ENCODE measurements at regions not wholly inside any gene's neighbourhood (a gene's known extent, or its start where the extent isn't known, plus 50 kb on each side); places are given as distances from the start of the nearest gene placed in this dataset.

GRCh38 chr14:58944968-58945356 is 243.5 kb upstream of the DAAM1 start:
- Histone ChIP-seq H3K27ac (ENCODE audit: low read depth, low read length) (no peak overlapping the region), H3K79me2 (ENCODE audit: control insufficient read depth in 1 of 2, insufficient read depth in 2 of 2, low read length in 2 of 2) (no peaks in the 10 kb centered on the region), H3K9me3 (ENCODE audit: insufficient read depth in 2 of 2, low read depth in 1 of 2, low read length in 1 of 2) (no peaks in the 10 kb centered on the region), H3K23me2 (ENCODE audit: low read depth, low read length) (no peaks in the 10 kb centered on the region), H3K4me1 (replicated peaks in 1 of 4; ENCODE audit: control insufficient read depth in 3 of 4, insufficient read depth in 4 of 4, low read length in 3 of 4) (peaks cover 0 to 5% (median 0%) of the 10 kb centered on the region in 4 experiments; a peak in 2 of 7 replicates), H4K91ac (replicated peaks; ENCODE audit: insufficient read length, low read length) (no peak overlapping the region), H2BK15ac (ENCODE audit: low read length) (no peak overlapping the region), H3K27me3 (replicated peaks in 1 of 4; ENCODE audit: control insufficient read depth in 3 of 4, extremely low read depth in 1 of 4, insufficient read depth in 3 of 4, low read length in 3 of 4) (no peaks in the 10 kb centered on the region), H3K79me1 (ENCODE audit: low read depth, low read length) (no peaks in the 10 kb centered on the region), H3K23ac (ENCODE audit: insufficient read length) (no peak overlapping the region), H3K36me3 (ENCODE audit: control insufficient read depth in 2 of 4, insufficient read depth in 4 of 4, low read length in 3 of 4) (no peaks in the 10 kb centered on the region), H4K20me1 (replicated peaks in 1 of 2; ENCODE audit: control insufficient read depth in 1 of 2, insufficient read depth in 2 of 2, low read length in 2 of 2) (no peaks in the 10 kb centered on the region), H2BK120ac (replicated peaks; ENCODE audit: low read depth, low read length) (no peak overlapping the region), H2AFZ (ENCODE audit: low read length) (no peak overlapping the region; the same call in 1 of the 2 replicates), H2BK12ac (ENCODE audit: low read depth, low read length) (no peak overlapping the region), H4K5ac (ENCODE audit: insufficient read length, low read depth, low read length) (no peak overlapping the region), H3K56ac (replicated peaks; ENCODE audit: insufficient read length, low read depth, low read length) (no peak overlapping the region), H2BK20ac (ENCODE audit: low read length) (no peak overlapping the region), H3K4me2 (ENCODE audit: insufficient read depth in 1 of 2, low read depth in 2 of 2, low read length in 2 of 2) (no peak overlapping the region), H2BK5ac (ENCODE audit: low read depth, low read length) (no peak overlapping the region), H3K4me3 (ENCODE audit: extremely low read depth in 1 of 4, insufficient read depth in 2 of 4, low read depth in 3 of 4, low read length in 4 of 4) (no peak overlapping the region), H3K9ac (replicated peaks in 1 of 4; ENCODE audit: extremely low read depth in 1 of 4, low read depth in 3 of 4, low read length in 3 of 4) (no peak overlapping the region), H3K4ac (replicated peaks; ENCODE audit: insufficient read length, low read depth, low read length) (no peak overlapping the region), H3K18ac (ENCODE audit: extremely low read depth, low read length) (no peak overlapping the region), H3K14ac (ENCODE audit: insufficient read length) (no peak overlapping the region), H4K8ac (ENCODE audit: extremely low read depth, insufficient read depth, low read length) (no peak overlapping the region), H2AK5ac (ENCODE audit: low read depth, low read length) (no peak overlapping the region)
- DNase-seq (ENCODE audit: low read depth in 1 of 2, low spot score in 2 of 2), result no peak
- 83% methylated on average over 2 of the region's 2 CpGs; no CpG with 5 or more reads in 1 of the 2 experiments for WGBS, 2 experiments (ENCODE audit: extremely low coverage in 1 of 2, insufficient coverage in 1 of 2, insufficient read length in 1 of 2, insufficient replicate concordance in 2 of 2, low coverage in 1 of 2, low lambda C conversion rate in 2 of 2, missing lambda C conversion rate in 1 of 2)
- POLR2A ChIA-PET (ENCODE audit: partially characterized antibody), result interaction anchor here (1.1 to 1.3 kb wide), 2 partner anchors 12 to 26 kb away, joined by 3 read pairs; no protein-coding TSS in a partner anchor
- CTCF ChIA-PET (ENCODE audit: partially characterized antibody), result interaction anchor here (0.7 to 0.9 kb wide), 3 partner anchors 20 to 74 kb away, joined by 3 to 4 read pairs (median 4); no protein-coding TSS in a partner anchor
- no peak for FAIRE-seq
- TF ChIP-seq CBX8 (IDR thresholded peaks at IDR 0.05; ENCODE audit: borderline replicate concordance, low read depth, low read length) (no peak), ZNF274 (IDR thresholded peaks at IDR 0.05; ENCODE audit: borderline replicate concordance, extremely low read depth, low read length) (no peak), EGR1 (IDR thresholded peaks at IDR 0.05; ENCODE audit: borderline replicate concordance, low read depth, low read length) (no peak), SUZ12 (IDR thresholded peaks at IDR 0.05; ENCODE audit: low read length) (no peak), JUN (IDR thresholded peaks at IDR 0.05; ENCODE audit: low read depth, low read length) (no peak)
